HS-27A (cell line): ENCODE measurements at regions not wholly inside any gene's neighbourhood (a gene's known extent, or its start where the extent isn't known, plus 50 kb on each side); places are given as distances from the start of the nearest gene placed in this dataset.
"Not testable (repeated sequence)": the region's sequence is repeated elsewhere in the genome, so short reads cannot be mapped to it uniquely, and the experiment has no call there.

Source experiments
- DNase-seq: peaks from one replicate; pipeline ENCODE4 v3.0.0-alpha.2; 2012; ENCODE audit warnings: low read depth, missing footprints

GRCh38 chr7:142603870-142604448, 145.3 kb upstream of the PRSS1 start:
- DNase-seq = no peak

- DNase-seq = no peak
These were observed 146.5 kb upstream of the PRSS1 start for GRCh38 chr7:142602756-142603155.

GRCh38 chr7:142602183-142602582, 147.1 kb upstream of the PRSS1 start:
- DNase-seq = no peak

- DNase-seq = no peak
These were observed 151.0 kb upstream of the PRSS1 start for GRCh38 chr7:142598297-142598696.

DNA sequence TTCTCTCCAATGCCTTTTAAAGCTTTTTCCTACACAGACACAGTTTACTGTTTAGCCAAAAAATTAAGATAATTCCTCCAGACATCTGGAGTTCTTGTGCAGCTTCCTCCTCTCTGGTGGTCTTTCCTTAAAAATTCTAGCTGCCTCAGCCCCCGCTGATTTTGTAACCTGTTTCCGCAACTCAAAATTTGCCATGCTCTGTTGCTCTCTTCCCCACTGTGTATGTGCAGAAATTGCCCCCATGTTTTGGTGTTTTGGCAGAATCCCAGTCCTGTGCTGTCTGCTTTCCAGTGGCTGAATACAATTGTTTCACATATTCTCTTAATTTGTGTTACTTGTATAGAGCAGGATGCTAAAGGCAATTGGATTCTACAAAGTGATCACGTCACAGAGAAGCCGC, 151.7 kb upstream of the PRSS1 start:
- no peak for DNase-seq

- DNase-seq = no peak
These were observed 153.3 kb upstream of the PRSS1 start for GRCh38 chr7:142595816-142596516.

- no peak for DNase-seq
These were observed 155.2 kb upstream of the PRSS1 start for GRCh38 chr7:142594078-142594477.

GRCh38 chr7:142593106-142593505, 156.2 kb upstream of the PRSS1 start:
- no peak for DNase-seq

DNA sequence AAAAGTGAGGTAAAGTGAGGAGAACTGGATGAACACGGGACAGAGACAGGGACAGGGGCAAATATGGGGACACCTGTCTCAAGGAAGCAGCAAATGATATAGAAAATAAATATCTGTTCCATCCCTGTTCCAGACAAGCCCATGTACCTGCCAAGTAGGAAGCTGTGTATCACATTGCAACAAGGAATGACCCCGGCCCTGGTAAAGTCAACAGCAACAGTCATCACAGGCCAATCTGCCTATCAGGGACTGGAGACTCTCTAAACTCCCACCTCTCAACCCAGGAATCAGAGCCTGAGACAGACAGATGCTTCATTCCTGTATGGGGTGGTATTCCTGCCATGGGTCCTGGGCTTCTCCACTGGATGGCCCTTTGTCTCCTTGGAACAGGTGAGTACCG, 156.6 kb upstream of the PRSS1 start:
- no peak for DNase-seq

DNA sequence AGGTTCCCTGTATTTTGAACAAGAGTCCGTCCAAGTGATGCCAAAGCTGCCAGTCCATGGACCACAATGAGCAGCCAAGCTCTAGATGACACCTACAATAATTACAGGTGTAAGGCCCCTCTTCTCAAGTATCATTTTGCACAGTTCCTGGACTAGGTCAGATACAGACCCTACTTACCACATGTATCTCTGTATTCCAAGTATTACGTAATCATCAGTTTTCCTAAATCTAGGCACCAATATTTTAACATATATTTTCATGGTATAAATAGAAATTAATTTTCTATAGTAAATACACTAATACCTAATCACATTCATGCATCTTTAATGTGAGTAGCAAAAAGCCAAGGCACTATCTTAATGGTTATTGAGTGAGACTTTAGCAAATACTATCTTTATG, 157.0 kb upstream of the PRSS1 start:
- DNase-seq = no peak

GRCh38 chr7:142590830-142591457, 158.3 kb upstream of the PRSS1 start:
- no peak for DNase-seq

GRCh38 chr7:142590077-142590476, 159.2 kb upstream of the PRSS1 start:
- no peak for DNase-seq

- DNase-seq = no peak
These were observed 161.6 kb upstream of the PRSS1 start for GRCh38 chr7:142587578-142588191.

DNA sequence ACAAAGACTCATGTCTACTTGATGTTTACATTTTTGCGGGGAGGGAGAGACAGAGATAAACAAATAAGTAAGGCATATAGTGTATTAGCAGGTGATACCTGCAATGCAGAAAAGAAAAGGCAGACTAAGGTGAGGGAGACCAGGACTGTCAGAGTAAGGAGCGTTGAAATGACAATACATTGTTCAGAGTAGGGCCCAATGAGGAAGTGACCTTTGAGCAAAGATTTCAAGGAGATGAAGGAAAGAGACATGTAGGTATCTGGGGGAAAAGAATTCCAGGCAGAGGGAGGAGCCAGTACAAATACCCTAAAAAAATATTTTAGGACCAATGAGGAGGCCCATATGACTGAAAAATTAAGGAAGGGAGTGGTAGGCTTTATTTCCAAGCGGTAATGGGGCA, 162.7 kb upstream of the PRSS1 start:
- no peak for DNase-seq

- DNase-seq = no peak
These were observed 163.8 kb upstream of the PRSS1 start for GRCh38 chr7:142585425-142585824.

GRCh38 chr7:142584765-142585164, 164.5 kb upstream of the PRSS1 start:
- no peak for DNase-seq

DNA sequence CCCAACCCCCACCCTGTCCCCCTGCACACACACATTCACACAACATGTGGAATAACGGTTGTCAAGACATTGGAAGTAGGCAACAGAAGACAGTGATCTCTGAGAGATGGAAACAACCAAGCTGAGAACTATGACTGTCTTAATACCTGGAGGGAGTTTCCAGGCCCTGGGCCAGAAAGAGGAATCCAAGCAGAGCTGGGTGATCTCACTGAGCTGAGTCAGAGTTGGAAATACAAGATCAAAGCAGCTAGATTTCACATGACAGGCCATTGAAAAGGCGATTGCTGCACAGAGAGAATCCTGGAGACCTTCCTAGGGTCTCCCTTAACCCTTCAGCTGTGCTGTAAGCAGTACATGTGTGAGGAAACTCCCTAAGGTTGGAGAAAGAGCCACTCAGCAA, 165.8 kb upstream of the PRSS1 start:
- DNase-seq = no peak

- no peak for DNase-seq
These were observed 166.9 kb upstream of the PRSS1 start for GRCh38 chr7:142582351-142582750.

DNA sequence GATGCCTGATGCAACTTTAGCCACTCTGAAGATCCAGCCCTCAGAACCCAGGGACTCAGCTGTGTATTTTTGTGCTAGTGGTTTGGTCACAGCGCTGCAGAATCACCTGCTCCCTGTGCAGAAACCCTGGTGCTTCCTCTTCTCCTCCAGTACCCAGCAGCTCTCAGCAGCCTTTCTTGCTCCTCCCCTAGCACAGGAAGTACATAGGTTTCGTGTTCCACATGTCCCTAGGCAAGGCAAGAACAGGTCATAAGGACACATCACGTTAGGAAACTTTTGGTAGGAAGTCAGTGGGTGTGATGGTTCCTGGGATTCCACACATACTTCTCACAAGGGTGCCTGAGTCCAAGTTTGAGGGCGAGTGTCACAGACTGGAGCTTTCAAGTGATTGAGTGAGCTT, 167.9 kb upstream of the PRSS1 start:
- DNase-seq = no peak

- DNase-seq = no peak
These were observed 169.3 kb upstream of the PRSS1 start for GRCh38 chr7:142579946-142580345.

DNA sequence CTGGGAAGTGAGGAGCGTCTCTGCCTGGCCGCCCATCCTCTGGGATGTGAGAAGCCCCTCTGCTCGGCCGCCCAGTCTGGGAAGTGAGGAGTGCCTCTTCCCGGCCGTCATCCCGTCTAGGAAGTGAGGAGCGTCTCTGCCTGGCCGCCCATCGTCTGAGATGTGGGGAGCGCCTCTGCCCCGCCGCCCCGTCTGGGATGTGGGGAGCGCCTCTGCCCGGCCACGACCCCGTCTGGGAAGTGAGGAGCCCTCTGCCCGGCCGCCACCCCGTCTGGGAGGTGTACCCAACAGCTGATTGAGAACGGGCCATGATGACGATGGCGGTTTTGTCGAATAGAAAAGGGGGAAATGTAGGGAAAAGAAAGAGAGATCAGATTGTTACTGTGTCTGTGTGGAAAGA, 173.9 kb upstream of the PRSS1 start:
- DNase-seq = not testable (repeated sequence)

- no peak for DNase-seq
These were observed 177.7 kb upstream of the PRSS1 start for GRCh38 chr7:142571581-142571980.

DNA sequence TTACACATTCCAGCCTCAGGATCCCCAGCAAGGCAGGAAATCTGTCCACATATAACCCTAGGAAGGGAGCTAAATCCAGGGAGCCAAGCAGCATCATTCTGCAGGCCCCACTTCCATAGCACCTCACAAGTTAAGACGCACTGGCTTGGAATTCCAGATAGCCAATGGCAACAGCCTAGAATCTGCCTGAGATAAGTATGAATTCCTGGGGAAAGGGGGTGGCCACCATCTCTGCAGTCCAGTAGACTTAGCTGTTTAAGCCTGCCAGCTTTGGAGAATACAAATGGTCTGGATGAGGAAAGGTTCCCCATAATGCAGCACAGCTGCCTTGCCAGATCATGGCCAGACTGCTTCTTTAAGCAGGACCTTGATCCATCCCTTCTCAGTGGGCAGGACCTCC, 179.4 kb upstream of the PRSS1 start:
- DNase-seq = no peak
